GDM1 (cell line): ENCODE measurements at regions not wholly inside any gene's neighbourhood (a gene's known extent, or its start where the extent isn't known, plus 50 kb on each side); places are given as distances from the start of the nearest gene placed in this dataset.
"Not testable (repeated sequence)": the region's sequence is repeated elsewhere in the genome, so short reads cannot be mapped to it uniquely, and the experiment has no call there.

Source experiments
- DNase-seq: peaks from one replicate; lab custom pipeline; 2025; lab: John Stamatoyannopoulos, UW

- no peak for DNase-seq
These were observed 242.2 kb downstream of the SPRY1 start for GRCh38 chr4:123638834-123639233.

GRCh38 chr4:123640271-123640670 lies 243.7 kb downstream of the SPRY1 start:
- no peak for DNase-seq

- DNase-seq: no peak
These were observed 244.2 kb downstream of the SPRY1 start for GRCh38 chr4:123640824-123641223.

- DNase-seq: no peak
These were observed 247.1 kb downstream of the SPRY1 start for GRCh38 chr4:123643691-123644090.

DNA sequence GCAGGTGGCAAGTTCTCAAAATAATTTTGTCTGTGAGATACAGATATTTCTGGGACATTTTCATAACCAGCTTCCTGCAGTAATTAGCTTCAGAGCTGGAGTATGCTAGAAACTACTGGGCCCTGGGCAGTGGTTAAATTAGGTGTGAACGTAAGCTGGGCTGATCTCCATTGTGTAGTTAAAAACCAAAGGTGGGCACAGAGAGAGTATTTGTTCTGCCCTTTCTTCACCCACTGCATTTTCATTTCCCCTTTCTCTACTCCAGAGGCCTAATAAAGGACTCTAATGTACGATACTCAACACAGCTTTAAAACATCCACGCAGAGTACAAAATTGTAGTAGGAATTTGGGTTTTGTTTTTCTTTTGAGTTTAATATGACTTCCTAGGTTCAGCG lies 252.7 kb downstream of the SPRY1 start:
- DNase-seq: no peak

GRCh38 chr4:123649645-123650391 lies 253.2 kb downstream of the SPRY1 start:
- no peak for DNase-seq

GRCh38 chr4:123651066-123651465 lies 254.5 kb downstream of the SPRY1 start:
- no peak for DNase-seq

DNA sequence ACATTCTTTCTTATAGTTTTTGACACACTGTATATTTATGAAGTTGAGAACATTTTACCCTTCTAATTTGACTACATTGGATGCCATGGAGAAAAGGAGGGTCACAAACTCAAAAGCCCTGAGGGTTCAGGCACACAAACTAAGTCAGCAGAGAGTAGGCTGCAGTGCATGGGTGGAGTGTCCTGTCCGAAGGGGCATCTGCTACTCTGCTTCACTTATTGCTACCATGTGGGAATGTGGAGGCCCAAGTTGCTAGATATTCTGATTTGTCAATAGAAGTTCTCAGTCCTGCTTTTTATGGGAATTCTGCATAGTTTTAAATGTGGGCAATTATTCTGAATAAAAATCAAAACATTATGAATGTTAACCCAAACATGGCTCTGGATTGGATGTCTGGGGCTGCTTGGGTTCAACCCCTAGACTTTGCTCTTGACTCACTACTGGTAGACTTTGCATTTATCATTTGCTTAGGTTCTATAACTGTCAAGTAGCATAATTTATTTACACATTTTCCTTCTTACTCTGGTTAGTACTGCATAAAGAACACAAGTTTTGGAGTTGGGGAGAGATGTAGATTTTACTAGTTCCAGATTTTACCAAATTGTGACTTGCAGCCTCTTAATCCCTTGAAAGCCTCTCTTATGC lies 255.1 kb downstream of the SPRY1 start:
- no peak for DNase-seq

- DNase-seq: no peak
These were observed 255.9 kb downstream of the SPRY1 start for GRCh38 chr4:123652476-123652875.

- no peak for DNase-seq
These were observed 256.6 kb downstream of the SPRY1 start for GRCh38 chr4:123653236-123653635.

DNA sequence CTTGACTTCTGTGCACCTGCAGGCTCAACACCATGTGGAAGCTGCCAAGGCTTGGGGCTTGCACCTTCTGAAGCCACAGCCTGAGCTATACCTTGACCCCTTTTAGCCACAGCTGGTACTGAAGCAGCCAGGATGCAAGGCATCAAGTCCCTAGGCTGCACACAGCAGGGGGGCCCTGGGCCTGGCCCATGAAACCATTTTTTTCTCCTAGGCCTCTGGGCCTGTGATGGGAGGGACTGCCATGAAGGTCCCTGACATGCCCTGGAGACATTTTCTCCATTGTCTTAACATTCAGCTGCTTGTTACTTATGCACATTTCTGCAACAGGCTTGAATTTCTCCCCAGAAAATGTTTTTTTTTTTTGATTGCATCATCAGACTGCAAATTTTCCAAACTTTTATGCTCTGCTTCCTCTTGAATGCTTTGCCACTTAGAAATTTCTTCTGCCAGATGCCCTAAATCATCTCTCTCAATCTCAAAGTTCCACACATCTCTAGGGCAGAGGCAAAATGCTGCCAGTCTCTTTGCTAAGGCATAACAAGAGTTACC lies 260.2 kb downstream of the SPRY1 start:
- not testable (repeated sequence) for DNase-seq

DNA sequence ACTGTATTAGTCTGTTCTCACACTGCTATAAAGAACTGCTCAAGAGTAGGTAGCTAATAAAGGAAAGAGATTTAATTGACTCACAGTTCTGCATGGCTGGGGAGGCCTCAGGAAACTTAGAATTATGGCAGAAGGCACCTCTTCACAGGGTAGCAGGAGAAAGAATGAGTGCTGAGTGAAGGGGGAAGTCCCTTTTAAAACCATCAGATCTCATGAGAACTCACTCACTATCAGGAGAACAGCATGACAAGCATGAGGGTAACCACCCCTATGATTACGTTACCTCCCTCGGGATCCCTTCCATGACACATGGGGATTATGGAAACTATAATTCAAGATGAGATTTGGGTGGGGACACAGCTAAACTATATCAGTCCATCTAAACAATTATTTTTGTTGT lies 261.0 kb downstream of the SPRY1 start:
- DNase-seq: not testable (repeated sequence)

DNA sequence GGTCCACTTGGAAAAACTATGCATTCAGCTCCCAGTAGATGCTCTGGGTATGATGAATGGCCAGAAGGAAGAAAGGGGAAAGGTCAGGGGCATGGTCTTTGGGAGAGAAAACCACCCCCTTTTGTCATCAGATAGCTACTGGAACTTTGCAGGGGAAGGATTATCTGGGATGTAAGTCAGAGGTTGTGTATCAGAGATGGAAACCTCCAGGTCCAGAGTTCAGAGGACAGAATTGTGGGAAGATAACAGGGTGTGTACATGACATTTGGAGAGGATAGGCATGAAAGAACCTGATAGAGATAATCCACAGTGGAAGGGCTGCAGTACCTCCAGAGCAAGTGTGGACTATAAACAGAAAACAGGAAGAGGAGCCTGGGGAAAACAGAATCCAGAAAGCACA lies 262.7 kb downstream of the SPRY1 start:
- DNase-seq: no peak

GRCh38 chr4:123659730-123660129 lies 263.1 kb downstream of the SPRY1 start:
- DNase-seq: no peak

GRCh38 chr4:123661080-123661737 lies 264.6 kb downstream of the SPRY1 start:
- DNase-seq: no peak

DNA sequence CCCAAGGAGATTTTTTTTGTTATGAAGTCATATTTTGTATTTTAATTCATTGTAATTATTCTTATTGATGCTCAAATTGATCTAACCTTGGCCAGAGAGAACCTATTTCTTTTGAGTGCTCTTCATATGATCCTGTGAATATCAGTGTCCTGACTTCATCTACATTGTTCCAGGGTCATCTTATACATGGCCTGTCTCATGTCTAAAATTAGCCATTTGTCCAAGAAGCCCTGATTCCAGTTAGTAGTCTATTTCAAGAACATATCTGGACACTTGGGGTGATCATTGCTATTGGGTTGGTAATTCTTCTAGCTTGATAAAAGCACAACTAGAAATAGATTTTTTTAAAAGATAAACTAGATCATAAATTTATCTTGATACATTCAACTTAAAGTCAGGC lies 266.2 kb downstream of the SPRY1 start:
- no peak for DNase-seq

GRCh38 chr4:123666486-123666885 lies 269.9 kb downstream of the SPRY1 start:
- DNase-seq: no peak

GRCh38 chr4:123667496-123667895 lies 270.9 kb downstream of the SPRY1 start:
- DNase-seq: no peak

GRCh38 chr4:123667991-123668390 lies 271.4 kb downstream of the SPRY1 start:
- DNase-seq: no peak

DNA sequence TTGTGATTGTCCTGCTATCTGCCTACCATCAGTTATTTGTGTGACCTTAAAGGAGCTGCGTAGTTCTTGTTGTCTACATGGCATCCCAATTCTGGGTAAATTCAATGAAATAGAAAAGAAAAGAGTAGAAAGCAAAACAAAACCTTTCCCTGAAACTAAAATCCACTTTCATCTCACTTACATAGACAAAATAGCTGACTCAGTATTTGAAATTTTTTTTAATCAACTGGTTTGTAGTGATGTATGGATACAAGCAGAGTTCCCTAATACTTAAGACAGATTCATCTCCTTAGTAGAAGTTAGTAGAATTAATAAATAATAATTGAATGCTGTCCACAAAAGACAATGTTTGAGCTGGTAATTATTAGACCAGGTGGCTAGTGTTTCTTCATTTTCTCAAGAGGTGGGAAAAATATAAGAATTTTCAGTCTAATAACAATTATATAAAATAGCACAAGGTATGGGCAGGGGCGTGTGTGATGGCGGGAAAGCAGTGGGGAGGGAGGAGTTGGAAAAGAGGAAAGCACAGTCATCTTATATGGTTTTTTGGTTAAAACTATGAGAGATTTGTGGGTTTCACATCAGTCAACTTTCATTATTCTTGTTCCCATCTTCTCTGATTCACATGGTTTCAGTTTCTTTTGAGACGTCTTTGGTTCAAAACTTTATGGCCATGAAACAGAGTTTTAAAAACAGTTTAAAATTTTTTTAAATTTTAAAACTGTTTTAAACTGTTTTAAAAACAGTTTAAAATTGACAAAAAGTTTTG lies 275.2 kb downstream of the SPRY1 start:
- no peak for DNase-seq

DNA sequence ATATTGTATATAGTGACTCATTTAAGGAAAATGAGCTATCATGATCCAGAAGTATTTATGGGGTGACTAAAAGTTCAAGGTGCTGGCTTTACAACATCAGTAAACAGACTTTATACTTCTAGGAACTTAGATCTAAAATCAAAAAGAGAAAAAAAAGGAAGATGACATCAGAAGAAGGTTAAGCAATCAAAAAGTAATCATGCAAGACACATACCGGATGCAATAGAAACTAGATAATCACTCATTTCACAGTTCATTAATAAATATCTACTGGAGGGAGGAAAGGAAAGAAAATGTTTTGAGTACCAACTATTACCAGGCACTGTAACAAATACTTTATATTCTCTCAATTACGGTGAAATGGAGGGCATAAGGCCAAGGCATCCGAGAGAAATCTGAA lies 276.4 kb downstream of the SPRY1 start:
- DNase-seq: no peak

DNA sequence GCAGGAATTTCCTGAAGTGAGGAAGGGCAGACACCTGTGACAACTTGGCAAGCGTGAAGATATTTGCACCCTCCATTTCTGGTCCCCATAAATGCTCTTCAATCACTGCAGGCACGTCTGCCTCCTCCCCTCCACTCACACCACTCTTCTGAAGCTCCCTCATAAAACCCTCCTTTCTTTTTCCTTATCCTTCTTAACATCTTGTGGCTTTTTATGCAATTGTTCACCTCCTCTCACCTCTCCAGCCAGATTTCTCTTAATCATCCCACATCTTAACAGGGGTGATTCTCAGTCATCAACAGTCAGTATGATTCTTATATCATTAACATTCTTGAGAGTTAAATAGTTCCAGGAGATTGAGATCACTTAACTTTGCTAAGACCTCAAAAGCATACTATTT lies 277.4 kb downstream of the SPRY1 start:
- DNase-seq: no peak
